ENCODE measurements at regions not wholly inside any gene's neighbourhood (a gene's known extent, or its start where the extent isn't known, plus 50 kb on each side); places are given as distances from the start of the nearest gene placed in this dataset.

DNA sequence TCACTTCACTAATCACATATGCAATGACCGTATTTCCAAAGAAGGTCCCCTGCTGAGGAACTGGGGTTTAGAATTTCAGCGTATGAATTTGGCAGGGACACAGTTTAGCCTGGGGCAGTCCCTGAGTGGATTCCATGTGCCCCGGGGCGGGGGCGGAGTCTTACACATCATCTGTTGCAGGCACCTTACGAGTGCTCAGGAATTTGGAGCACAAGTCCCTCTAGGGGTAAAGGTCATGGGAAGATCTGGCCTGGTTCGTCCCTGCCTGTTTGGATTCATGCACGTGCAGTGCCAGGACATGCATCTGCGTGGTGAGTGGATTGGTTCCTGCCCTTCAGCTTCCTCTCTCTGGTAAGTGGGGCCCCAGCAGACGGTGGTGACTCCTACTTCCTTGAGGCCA is 208.3 kb upstream of the C1orf174 start:
- TF ChIP-seq, protein P1, sequence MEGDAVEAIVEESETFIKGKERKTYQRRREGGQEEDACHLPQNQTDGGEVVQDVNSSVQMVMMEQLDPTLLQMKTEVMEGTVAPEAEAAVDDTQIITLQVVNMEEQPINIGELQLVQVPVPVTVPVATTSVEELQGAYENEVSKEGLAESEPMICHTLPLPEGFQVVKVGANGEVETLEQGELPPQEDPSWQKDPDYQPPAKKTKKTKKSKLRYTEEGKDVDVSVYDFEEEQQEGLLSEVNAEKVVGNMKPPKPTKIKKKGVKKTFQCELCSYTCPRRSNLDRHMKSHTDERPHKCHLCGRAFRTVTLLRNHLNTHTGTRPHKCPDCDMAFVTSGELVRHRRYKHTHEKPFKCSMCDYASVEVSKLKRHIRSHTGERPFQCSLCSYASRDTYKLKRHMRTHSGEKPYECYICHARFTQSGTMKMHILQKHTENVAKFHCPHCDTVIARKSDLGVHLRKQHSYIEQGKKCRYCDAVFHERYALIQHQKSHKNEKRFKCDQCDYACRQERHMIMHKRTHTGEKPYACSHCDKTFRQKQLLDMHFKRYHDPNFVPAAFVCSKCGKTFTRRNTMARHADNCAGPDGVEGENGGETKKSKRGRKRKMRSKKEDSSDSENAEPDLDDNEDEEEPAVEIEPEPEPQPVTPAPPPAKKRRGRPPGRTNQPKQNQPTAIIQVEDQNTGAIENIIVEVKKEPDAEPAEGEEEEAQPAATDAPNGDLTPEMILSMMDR (IDR thresholded peaks at IDR 0.05): no peak
- TF ChIP-seq POLR2A (IDR thresholded peaks at IDR 0.05): no peak

All from thyroid gland (tissue), 4 donors.